Fibroblast of upper back skin (primary cell): ENCODE measurements at regions not wholly inside any gene's neighbourhood (a gene's known extent, or its start where the extent isn't known, plus 50 kb on each side); places are given as distances from the start of the nearest gene placed in this dataset.

Experiments
- DNase-seq: peaks from one replicate; pipeline ENCODE4 v3.0.0-alpha.2; 2013

- DNase-seq: peak; percentile 31
Measured at GRCh38 chr5:115372146-115372545, 75.7 kb upstream of the CCDC112 start.

- DNase-seq: no peak
Measured at GRCh38 chr5:115369430-115370144, 73.1 kb upstream of the CCDC112 start.

GRCh38 chr5:115366223-115366622 lies 69.8 kb upstream of the CCDC112 start:
- peak; percentile 96 for DNase-seq

- no peak for DNase-seq
Measured at GRCh38 chr5:115363879-115364278, 67.4 kb upstream of the CCDC112 start.

- no peak for DNase-seq
Measured at GRCh38 chr5:115360046-115360685, 63.7 kb upstream of the CCDC112 start.

GRCh38 chr5:115355767-115356381 lies 59.4 kb upstream of the CCDC112 start:
- DNase-seq: no peak

- no peak for DNase-seq
Measured at GRCh38 chr5:115355095-115355494, 58.6 kb upstream of the CCDC112 start.

GRCh38 chr5:115354246-115354645 lies 57.8 kb upstream of the CCDC112 start:
- DNase-seq: no peak

GRCh38 chr5:115352571-115352970 lies 56.1 kb upstream of the CCDC112 start:
- no peak for DNase-seq

- no peak for DNase-seq
Measured at GRCh38 chr5:115351356-115352195, 55.1 kb upstream of the CCDC112 start.

- no peak for DNase-seq
Measured at GRCh38 chr5:115350894-115351293, 54.4 kb upstream of the CCDC112 start.

GRCh38 chr5:115349001-115349817 lies 52.8 kb upstream of the CCDC112 start:
- peak; percentile 81 for DNase-seq

- DNase-seq: no peak
Measured at GRCh38 chr5:115348175-115348574, 51.7 kb upstream of the CCDC112 start.
